ENCODE measurements at regions not wholly inside any gene's neighbourhood (a gene's known extent, or its start where the extent isn't known, plus 50 kb on each side); places are given as distances from the start of the nearest gene placed in this dataset.

GRCh38 chr13:90577726-90578125 lies 769.8 kb upstream of the MIR17HG start:
- no peak for TF ChIP-seq CTCF (IDR thresholded peaks at IDR 0.05)
- TF ChIP-seq POLR2A (IDR thresholded peaks at IDR 0.05) = no peak
